BE2C (cell line): ENCODE measurements at regions not wholly inside any gene's neighbourhood (a gene's known extent, or its start where the extent isn't known, plus 50 kb on each side); places are given as distances from the start of the nearest gene placed in this dataset.
A peak's percentile ranks its signal among the peaks of the same experiment; 100 is the strongest.

Source experiments
- DNase-seq: peaks from one replicate; pipeline ENCODE4 v3.0.0-alpha.2; 2020
- H3K27me3 ChIP-seq: fragments of 250-450 bp; sonication (Bioruptor Pico); 2 replicates; pipeline ENCODE4 v1.5.1; 2020; ENCODE audit warnings: mild to moderate bottlenecking
- H3K36me3 ChIP-seq: fragments of 250-450 bp; sonication (Bioruptor Pico); 2 replicates; pipeline ENCODE4 v1.5.1; 2020; ENCODE audit warnings: mild to moderate bottlenecking
- H3K4me1 ChIP-seq: fragments of 250-450 bp; sonication (Bioruptor Pico); 2 replicates; pipeline ENCODE4 v1.5.1; 2020
- H3K4me3 ChIP-seq: 2 replicates; pipeline ENCODE4 v1.5.1; 2011; ENCODE audit warnings: low read depth, low read length
- H3K9me3 ChIP-seq: fragments of 250-450 bp; sonication (Bioruptor Pico); 2 replicates; pipeline ENCODE4 v1.5.1; 2020
- CTCF ChIP-seq: IDR thresholded peaks from 2 replicates; pipeline ENCODE4 v1.5.1; 2012; ENCODE audit warnings: mild to moderate bottlenecking, low read depth, low read length

GRCh38 chr14:22472935-22473854, 115.8 kb downstream of the DAD1 start:
- no peak for DNase-seq
- Histone ChIP-seq H3K4me3 (no peak overlapping the region), H3K27me3 (no peaks in the 10 kb centered on the region), H3K4me1 (peaks cover 15% of the 10 kb centered on the region), H3K36me3 (no peaks in the 10 kb centered on the region), H3K9me3 (no peaks in the 10 kb centered on the region)
- peak; percentile 49 for TF ChIP-seq CTCF

DNA sequence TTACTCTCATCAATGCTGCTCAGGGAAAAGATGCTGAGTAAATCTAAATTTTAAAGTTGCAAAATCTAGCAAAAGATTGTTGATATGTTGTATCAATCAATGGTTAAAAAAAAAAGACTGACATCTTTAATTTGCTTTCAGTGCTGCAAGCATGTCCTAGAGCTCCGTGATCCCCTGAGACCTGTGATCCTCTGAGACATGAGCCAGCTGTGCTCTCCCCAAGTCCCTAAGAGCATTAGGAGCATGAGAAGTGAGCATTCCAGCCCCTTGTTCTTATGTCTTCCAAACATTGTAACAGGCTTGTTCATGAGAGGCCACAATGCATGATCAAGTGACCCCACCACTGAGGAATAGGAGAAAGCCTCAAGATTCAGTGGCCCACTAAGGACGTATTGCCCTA, 116.6 kb downstream of the DAD1 start:
- Histone ChIP-seq H3K4me3 (no peak overlapping the region), H3K4me1 (peaks cover 8% of the 10 kb centered on the region), H3K27me3 (no peaks in the 10 kb centered on the region), H3K36me3 (no peaks in the 10 kb centered on the region), H3K9me3 (no peaks in the 10 kb centered on the region)
- no peak for DNase-seq
- TF ChIP-seq CTCF, result no peak

DNA sequence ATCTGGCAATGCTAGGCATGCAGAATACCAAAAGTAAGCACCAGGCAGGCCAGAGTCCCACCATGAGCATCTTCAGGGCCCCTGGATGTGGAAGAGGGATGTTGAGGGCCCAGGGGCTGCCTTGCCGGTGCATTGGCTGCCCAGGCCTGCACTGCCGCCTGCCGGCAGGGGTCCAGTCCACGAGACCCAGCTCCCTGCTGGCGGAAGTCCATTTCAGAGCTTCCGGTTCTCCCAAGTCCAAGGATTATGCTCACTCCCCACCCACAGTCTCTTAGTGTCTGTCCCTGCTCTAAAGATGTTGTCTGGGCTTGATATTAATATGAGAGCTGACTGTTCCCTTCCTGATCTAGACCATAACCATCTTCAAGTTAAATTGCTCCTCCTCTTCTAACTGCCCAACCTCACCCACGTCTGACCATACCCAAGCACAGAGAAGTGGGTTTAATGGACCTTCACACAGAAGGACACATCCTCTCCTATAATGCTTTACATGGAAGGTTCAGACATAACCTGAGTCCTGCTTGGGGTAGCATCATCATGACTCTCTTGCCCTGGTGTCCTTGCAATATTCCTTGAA, 117.4 kb downstream of the DAD1 start:
- H3K9me3 ChIP-seq, result no peaks in the 10 kb centered on the region
- peaks cover 5% of the 10 kb centered on the region; the same call in 1 of the 2 replicates for H3K4me1 ChIP-seq
- DNase-seq, result peak; percentile 82
- no peaks in the 10 kb centered on the region for H3K36me3 ChIP-seq
- TF ChIP-seq CTCF, result peak; percentile 95
- no peaks in the 10 kb centered on the region for H3K27me3 ChIP-seq
- no peak overlapping the region for H3K4me3 ChIP-seq

GRCh38 chr14:22469538-22470303, 119.3 kb downstream of the DAD1 start:
- TF ChIP-seq CTCF, result no peak
- no peaks in the 10 kb centered on the region for H3K27me3 ChIP-seq
- no peaks in the 10 kb centered on the region for H3K36me3 ChIP-seq
- H3K9me3 ChIP-seq, result no peaks in the 10 kb centered on the region
- DNase-seq, result no peak
- H3K4me1 ChIP-seq, result peaks cover 5% of the 10 kb centered on the region; the same call in 1 of the 2 replicates
- H3K4me3 ChIP-seq, result no peak overlapping the region

DNA sequence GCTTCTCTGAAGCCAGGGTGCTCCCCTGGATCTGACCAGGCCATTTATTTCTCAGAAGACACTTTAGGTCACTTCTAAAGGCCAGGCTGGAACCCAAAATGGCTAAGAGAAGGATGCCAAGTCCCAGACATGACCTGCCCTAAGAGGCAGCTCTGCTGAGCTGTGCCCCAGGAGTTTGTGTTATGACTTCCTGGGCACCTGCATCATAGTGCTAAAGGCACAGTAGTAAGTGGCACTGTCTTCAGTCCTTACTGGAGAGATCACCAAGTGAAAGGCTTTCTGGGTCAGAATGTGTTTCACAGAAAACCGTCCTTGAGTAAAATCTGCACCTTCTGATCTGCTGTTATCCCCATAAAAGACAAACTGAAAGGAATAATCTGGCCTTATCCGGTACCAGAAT, 120.2 kb downstream of the DAD1 start:
- no peaks in the 10 kb centered on the region for H3K27me3 ChIP-seq
- H3K4me1 ChIP-seq, result peaks cover 5% of the 10 kb centered on the region; the same call in 1 of the 2 replicates
- H3K36me3 ChIP-seq, result no peaks in the 10 kb centered on the region
- no peak overlapping the region for H3K4me3 ChIP-seq
- DNase-seq, result no peak
- TF ChIP-seq CTCF, result no peak
- H3K9me3 ChIP-seq, result no peaks in the 10 kb centered on the region
